Mucosa of descending colon (tissue), 3 donors: ENCODE measurements at regions not wholly inside any gene's neighbourhood (a gene's known extent, or its start where the extent isn't known, plus 50 kb on each side); places are given as distances from the start of the nearest gene placed in this dataset.

Experiments
- ATAC-seq: fragments of 200-7000 bp; cut with Tn5 transposase; one replicate; pipeline ENCODE4 v1.9.1; 2020; ENCODE audit warnings: mild to moderate bottlenecking, moderate library complexity
- DNase-seq, 3 donors: peaks; one replicate each; pipeline ENCODE4 v3.0.0-alpha.2; 2020
- H3K36me3 ChIP-seq: fragments of 200-600 bp; one replicate; pipeline ENCODE4 v1.8.0; 2021; ENCODE audit warnings: low read depth, mild to moderate bottlenecking
- H3K4me1 ChIP-seq: fragments of 200-600 bp; one replicate; pipeline ENCODE4 v1.8.0; 2021; ENCODE audit warnings: low read depth, mild to moderate bottlenecking
- H3K4me3 ChIP-seq: fragments of 200-600 bp; one replicate; pipeline ENCODE4 v1.8.0; 2021; ENCODE audit warnings: mild to moderate bottlenecking
- H3K9me3 ChIP-seq: fragments of 200-600 bp; one replicate; pipeline ENCODE4 v1.8.0; 2021; ENCODE audit warnings: mild to moderate bottlenecking
- intact Hi-C, 2 donors: fragments of 100-400 bp; cut with DNase I in 1 of 2; cut with micrococcal nuclease in 1 of 2; formaldehyde crosslinking; loops; one replicate each; pipeline versions ENCODE4 v1.11.0 to v1.11.1; 2022; cut with DNase I, micrococcal nuclease
- TF ChIP-seq, protein P1 (sequence below): fragments of 200-600 bp; IDR thresholded peaks from one replicate; pipeline ENCODE4 v1.8.0; 2022; ENCODE audit warnings: antibody characterized with exemption, mild to moderate bottlenecking
- donor health status: DM: no; HTN: no; CAD: no; lungs with moderate emphysema.
- donor health status: DM: no; HTN: no; CAD: no.
- donor health status: DM: no; HTN: yes; CAD: no.

DNA sequence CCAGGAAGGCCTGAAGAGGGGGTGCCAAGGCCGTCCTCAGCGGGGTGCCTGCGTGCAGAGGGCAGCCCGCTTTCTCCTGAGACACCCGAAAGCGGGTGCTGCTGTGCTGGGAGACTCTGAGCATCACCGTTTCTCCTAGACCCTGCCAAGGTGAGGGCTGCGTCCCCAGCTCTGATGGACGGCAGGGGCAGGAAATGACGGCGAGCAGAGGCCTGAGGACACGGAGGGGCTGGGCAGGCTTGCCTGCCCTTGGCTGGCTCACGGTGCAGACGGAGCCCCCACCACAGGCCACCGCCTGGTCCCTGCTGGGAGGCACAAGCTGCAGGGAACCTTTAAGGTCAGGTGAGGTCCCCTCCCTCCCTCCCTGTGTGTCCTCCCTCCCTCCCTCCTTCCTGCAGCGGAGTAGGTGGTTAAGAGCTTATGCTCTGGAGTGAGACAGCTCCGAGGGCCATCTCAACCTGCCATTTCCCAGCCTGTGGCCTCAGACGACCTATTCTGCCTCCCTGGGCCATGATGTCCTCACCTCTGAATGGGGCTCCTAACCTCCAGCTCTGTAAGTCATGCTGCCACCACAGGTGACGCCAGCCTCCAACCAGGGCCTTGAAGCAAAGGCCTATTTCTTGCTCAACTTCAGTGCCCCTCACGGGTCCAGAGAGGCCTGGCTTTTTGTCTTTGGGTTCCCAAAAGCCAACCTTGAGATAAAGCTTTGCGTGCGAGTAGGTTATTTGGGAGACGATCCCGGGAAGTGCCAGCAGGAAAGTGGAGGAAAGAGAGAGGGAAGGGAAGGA is 54.2 kb upstream of the GRPEL1 start:
- TF ChIP-seq, protein P1, sequence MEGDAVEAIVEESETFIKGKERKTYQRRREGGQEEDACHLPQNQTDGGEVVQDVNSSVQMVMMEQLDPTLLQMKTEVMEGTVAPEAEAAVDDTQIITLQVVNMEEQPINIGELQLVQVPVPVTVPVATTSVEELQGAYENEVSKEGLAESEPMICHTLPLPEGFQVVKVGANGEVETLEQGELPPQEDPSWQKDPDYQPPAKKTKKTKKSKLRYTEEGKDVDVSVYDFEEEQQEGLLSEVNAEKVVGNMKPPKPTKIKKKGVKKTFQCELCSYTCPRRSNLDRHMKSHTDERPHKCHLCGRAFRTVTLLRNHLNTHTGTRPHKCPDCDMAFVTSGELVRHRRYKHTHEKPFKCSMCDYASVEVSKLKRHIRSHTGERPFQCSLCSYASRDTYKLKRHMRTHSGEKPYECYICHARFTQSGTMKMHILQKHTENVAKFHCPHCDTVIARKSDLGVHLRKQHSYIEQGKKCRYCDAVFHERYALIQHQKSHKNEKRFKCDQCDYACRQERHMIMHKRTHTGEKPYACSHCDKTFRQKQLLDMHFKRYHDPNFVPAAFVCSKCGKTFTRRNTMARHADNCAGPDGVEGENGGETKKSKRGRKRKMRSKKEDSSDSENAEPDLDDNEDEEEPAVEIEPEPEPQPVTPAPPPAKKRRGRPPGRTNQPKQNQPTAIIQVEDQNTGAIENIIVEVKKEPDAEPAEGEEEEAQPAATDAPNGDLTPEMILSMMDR, result no peak
- Histone ChIP-seq H3K4me3 (no peak overlapping the region), H3K36me3 (no peaks in the 10 kb centered on the region), H3K9me3 (no peaks in the 10 kb centered on the region), H3K4me1 (no peaks in the 10 kb centered on the region)
- intact Hi-C loops, result no loop called here
- DNase-seq (no peak), ATAC-seq (no peak)

GRCh38 chr4:7121174-7121573 is 53.3 kb upstream of the GRPEL1 start:
- Histone ChIP-seq H3K36me3 (no peaks in the 10 kb centered on the region), H3K4me1 (no peaks in the 10 kb centered on the region), H3K9me3 (no peaks in the 10 kb centered on the region), H3K4me3 (no peak overlapping the region)
- no peak for ATAC-seq
- DNase-seq, result peak in 1 of 3 donors; percentile 14
- TF ChIP-seq, protein P1, result no peak
- intact Hi-C loops, result no loop called here

- Histone ChIP-seq H3K4me1 (no peaks in the 10 kb centered on the region), H3K4me3 (no peak overlapping the region), H3K36me3 (no peaks in the 10 kb centered on the region), H3K9me3 (no peaks in the 10 kb centered on the region)
- DNase-seq (no peak), ATAC-seq (no peak)
- TF ChIP-seq, protein P1, result no peak
- intact Hi-C loops, result no loop called here
These were observed 52.5 kb upstream of the GRPEL1 start for GRCh38 chr4:7120341-7120740.

- Histone ChIP-seq H3K9me3 (no peaks in the 10 kb centered on the region), H3K4me3 (no peak overlapping the region), H3K36me3 (no peaks in the 10 kb centered on the region), H3K4me1 (no peaks in the 10 kb centered on the region)
- DNase-seq (no peak), ATAC-seq (no peak)
- TF ChIP-seq, protein P1, result no peak
- intact Hi-C loops, result no loop called here
These were observed 50.4 kb upstream of the GRPEL1 start for GRCh38 chr4:7118013-7118832.
